ENCODE measurements at regions not wholly inside any gene's neighbourhood (a gene's known extent, or its start where the extent isn't known, plus 50 kb on each side); places are given as distances from the start of the nearest gene placed in this dataset.

DNA sequence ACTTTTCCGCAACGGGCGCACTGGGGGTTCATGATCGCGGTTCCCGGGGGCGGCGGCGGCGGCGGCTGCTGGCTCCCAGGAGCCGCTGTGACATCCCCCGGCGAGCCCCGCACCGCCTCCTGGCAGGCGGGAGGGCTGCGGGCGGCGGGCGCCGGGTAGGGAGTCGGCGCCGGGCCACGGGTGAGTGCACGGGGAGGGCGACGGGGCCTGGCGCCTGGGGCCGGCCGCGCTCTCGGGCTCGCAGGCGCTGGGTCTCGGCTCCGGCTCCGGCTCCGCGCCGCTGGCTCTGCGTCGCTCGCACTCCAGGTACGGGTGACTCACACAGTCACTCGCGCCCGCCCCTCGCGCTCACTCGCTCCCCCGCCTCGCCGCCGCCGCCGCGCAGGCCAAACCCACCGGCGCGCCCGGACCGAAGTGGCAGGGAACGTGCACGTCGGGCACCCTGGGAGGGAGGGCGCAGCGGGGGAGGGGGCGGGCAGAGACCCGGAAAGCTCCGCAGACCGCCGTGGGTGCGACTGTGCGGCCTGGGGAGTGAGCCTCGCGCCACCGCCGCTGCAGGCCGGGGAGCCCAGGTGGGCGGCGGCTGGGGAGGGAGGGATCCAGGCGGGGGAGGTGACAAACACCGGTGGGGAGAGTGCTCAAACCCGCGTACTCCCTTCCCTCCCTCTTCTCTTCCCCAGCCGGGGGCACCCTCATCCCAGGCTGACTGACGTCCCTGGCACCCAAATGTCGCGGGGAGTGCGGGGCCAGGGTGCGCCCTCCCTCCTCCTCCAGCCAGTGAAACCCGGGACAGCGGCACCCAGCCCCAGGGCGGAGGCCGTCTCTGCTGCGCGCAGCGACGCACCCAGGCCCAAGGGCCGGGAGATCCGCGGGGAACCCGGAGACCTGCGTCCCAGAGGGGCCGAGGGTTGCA, 276.9 kb upstream of the NEBL start (continued):
- TF ChIP-seq YY1 (IDR thresholded peaks at IDR 0.05; ENCODE audit: low read depth, low read length) (no peak), POLR2AphosphoS5 (IDR thresholded peaks at IDR 0.05; ENCODE audit: low read depth, low read length) (no peak)
